GM20431 (cell line): ENCODE measurements at regions not wholly inside any gene's neighbourhood (a gene's known extent, or its start where the extent isn't known, plus 50 kb on each side); places are given as distances from the start of the nearest gene placed in this dataset.

Experiments
- in situ Hi-C: fragments of 300-500 bp; cut with MseI, MboI; formaldehyde crosslinking; loops from one replicate; pipeline ENCODE4 v1.15.0; 2020; ENCODE audit warnings: low sequenced_read_pairs; ENCODE audit not compliant: unreplicated experiment

DNA sequence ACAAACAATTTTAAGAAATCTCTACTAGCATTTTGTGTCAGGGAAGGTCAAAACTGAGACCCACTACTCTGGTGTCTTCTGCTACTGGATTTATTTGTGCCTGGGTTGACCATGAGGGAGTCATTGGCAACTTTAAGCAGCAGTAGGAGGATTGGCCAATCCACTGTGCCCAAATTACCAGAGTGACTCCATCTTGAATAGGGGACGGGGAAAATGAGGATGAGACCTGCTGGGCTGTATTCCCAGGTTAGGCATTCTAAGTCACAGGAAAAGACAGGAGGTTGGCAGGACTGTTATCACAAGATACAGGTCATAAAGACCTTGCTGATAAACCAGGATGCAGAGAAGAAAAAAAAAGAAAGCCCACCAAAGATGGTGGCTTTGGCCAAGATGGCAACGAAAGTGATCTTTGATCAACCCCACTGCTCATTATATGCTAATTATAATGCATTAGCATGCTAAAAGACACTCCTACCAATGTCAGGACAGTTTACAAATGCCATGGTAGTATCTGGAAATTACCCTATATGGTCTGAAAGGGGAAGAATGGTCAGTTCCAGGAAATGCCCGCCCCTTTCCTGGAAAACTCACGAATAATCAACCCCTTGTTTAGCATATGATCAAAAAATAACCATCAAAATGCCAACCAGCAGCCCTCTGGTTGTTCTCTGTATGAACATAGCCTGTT, 200.9 kb downstream of the LTN1 start:
- in situ Hi-C loops: no loop called here

DNA sequence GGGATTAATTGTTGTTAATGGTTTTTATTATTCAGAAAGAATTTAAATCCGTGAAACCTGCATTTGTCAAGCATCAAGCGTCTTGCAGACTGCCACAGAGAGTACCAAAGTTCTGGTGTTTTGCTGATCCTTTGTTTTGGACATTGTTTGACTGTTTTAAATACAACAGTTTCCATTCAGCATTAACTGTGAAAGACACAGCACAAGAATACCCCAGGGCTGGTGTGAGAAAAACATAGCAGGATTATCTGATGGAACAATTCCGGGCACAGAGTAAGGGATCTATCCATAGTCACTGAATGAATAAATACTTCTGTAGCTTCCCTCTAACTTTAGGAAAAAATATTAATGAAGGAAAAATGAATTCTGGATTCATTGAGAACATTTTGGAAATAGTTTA, 202.3 kb downstream of the LTN1 start:
- in situ Hi-C loops: no loop called here

- in situ Hi-C loops: no loop called here
Observed at GRCh38 chr21:28789523-28789922, 203.2 kb downstream of the LTN1 start.

DNA sequence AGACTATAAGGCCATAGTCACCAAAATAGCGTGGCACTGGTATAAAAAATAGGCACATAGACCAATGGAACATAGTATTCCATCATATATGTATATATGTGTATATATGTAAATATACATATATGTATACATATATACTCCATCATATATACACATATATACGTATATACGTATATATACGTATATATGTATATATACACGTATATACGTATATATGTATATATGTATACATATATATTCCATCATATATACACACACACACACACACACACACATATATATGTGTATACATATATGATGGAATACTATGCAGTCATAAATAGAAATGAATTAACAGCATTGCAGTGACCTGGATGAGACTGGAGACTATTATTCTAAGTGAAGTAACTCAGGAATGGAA, 204.6 kb downstream of the LTN1 start:
- in situ Hi-C loops: no loop called here

DNA sequence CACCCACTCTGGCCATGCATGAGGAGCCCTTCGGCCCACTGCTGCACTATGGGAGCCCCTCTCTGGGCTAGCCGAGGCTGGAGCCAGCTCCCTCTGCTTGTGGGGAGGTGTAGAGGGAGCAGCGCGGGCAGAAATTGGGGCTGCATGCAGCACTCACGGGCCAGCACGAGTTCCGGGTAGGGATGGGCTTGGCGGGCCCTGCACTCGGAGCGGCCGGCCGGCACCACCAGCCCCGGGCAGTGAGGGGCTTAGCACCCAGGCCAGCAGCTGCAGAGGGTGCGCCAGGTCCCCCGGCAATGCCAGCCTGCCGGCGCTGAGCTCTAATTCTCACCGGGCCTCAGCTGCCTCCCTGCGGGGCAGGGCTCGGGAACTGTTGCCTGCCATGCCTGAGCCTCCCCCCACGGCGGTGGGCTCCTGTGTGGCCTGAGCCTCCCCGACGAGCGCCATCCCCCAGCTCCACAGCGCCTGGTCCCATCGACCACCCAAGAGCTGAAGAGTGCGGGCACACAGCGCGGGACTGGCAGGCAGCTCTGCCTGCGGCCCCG, 209.0 kb downstream of the LTN1 start:
- in situ Hi-C loops: no loop called here

DNA sequence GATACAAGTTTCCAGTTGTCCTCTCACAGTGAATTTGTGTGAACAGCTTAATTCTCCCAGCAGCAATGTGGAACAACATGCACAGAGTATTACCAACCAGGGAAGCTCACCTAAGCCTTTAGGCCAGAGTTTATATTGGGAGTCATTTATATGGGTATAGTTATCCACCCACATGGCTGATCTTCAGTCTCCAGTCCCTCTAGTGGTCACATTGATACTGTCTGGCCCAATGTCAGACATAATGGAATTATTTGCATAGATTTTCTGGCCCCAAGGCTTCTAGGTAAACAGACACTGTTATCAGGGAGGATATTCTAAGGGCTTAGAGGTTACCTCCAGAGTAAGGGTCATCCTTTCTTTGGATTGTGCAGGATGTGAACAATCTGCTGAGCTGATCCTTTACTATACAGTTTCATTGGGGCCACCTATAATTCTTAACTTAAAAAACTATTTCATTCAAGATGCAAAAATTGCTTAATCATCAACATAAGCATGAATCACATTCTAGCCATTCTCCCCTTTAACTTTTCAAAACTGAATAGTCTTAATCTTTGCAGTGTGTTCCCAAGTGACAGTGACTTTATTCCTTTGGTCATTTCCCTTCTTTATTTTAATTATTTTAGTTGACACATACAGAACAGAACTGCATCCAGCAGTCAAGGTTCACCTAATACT, 210.9 kb downstream of the LTN1 start:
- in situ Hi-C loops: no loop called here

GRCh38 chr21:28779914-28780313, 212.8 kb downstream of the LTN1 start:
- in situ Hi-C loops: no loop called here

GRCh38 chr21:28776251-28776650, 216.4 kb downstream of the LTN1 start:
- in situ Hi-C loops: no loop called here

- in situ Hi-C loops: no loop called here
Observed at GRCh38 chr21:28775071-28775470, 217.6 kb downstream of the LTN1 start.

GRCh38 chr21:28773036-28773435, 219.6 kb downstream of the LTN1 start:
- in situ Hi-C loops: no loop called here

DNA sequence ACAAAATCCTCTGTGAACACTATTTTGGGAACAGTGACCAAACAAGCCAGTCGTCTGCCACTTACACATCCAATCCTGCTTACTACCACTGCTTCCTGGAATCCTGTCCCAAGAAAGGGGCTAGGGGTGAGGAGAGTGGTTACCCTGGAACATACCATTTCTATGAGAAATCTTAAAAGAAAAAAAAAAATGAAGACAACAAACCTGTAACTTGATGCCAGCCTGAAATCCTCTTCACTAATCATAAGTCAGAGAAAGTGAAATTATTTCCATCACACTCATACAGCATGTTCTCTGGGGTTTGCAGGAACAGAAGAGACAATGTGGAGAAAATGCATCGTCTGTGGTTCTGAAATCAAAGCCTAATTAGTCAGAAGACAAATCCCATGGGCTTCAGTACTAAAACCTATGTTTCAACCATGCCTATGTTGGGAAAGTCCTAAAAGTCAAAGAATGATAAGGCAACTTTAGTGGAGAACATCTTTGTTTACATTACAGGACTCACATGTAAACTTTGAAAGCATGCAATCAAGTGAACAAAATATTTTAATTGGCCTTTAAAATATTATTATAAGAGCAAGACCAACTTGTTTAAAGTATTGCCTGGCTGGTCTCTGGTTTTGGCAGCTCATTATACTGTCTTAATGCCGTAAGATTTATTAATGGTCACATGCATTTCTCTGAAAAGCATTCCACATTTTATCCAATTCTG, 220.7 kb downstream of the LTN1 start:
- in situ Hi-C loops: no loop called here

DNA sequence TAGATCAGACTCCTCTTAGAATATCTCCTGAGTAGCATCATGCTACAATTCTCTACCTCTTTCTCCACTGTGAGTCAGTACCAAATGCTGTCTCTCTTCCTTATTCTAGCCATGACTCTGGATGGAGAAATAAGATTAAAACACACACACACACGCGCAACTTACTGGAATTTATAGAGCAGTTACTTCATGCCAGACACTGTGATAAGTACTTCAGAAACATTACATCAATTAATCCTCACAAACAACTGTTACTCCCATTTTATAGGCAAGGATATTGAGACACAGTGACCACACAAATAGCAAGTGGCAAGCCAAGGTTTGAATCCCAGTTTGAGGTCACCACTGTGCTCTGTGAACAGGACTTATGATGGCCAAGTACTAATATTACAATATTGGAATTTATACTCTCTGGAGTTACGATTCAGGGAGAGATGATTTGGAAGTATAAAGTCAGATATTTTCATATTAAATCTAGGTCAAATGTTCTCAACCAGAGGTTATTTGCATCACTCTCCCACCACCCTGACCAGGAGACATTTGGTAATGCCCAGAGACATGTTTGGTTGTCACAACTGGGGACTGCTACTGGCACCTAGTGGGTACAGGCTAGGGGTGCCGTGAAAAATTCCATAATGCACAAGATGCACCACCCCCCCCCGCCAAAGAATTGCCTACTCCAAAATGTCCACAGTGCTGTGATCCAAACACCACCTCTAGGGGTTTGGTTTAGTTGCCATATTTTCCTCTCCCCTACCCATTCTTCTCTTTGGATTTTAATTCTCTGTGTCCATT, 221.6 kb downstream of the LTN1 start:
- in situ Hi-C loops: no loop called here

GRCh38 chr21:28769683-28770082, 223.0 kb downstream of the LTN1 start:
- in situ Hi-C loops: no loop called here

- in situ Hi-C loops: no loop called here
Observed at GRCh38 chr21:28768753-28769152, 223.9 kb downstream of the LTN1 start.

GRCh38 chr21:28767523-28767922, 225.2 kb downstream of the LTN1 start:
- in situ Hi-C loops: no loop called here

DNA sequence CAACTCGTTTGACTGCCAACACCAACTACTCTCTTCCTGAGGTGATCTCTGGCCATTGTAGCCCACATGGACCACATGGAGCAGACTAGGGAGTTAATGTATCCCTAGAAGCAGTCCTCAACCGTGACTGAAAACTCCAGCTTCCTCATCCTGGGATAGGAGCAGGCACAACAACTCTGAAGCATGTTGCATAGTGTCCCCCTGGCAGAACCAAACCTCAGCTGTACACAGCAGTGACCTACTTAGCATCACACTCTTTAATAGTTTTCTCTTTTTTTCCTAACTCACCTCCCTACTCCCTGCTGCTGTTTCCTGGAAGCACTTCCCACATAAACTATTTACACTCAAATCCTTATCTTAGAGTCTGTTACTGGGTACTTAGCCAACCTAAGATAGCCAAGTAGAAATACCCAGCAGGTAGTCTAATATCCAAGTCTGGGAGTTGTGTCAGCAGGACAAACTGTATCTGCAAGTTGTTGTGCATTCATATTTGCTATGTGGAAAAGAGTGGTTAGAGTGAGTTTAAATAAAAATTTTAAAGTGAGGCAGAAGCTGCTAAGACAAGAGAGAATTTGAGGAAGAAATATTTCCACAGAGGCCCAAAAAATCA, 228.8 kb downstream of the LTN1 start:
- in situ Hi-C loops: no loop called here

- in situ Hi-C loops: no loop called here
Observed at GRCh38 chr21:28762357-28762735, 230.3 kb downstream of the LTN1 start.

- in situ Hi-C loops: no loop called here
Observed at GRCh38 chr21:28761674-28762356, 230.9 kb downstream of the LTN1 start.

GRCh38 chr21:28758883-28759242, 233.8 kb downstream of the LTN1 start:
- in situ Hi-C loops: no loop called here
